HG02798 (cell line): ENCODE measurements at regions not wholly inside any gene's neighbourhood (a gene's known extent, or its start where the extent isn't known, plus 50 kb on each side); places are given as distances from the start of the nearest gene placed in this dataset.

Experiments used
- ATAC-seq: cut with Tn5 transposase; IDR thresholded peaks from one replicate; pipeline ENCODE4 v1.9.1; 2021; ENCODE audit warnings: mild to moderate bottlenecking; ENCODE audit not compliant: unreplicated experiment, poor library complexity

GRCh38 chr11:8818421-8818820 is 92.6 kb upstream of the AKIP1 start:
- ATAC-seq: no peak

- ATAC-seq: no peak
Measured at GRCh38 chr11:8820401-8820800, 90.6 kb upstream of the AKIP1 start.

GRCh38 chr11:8822469-8822868 is 88.5 kb upstream of the AKIP1 start:
- ATAC-seq: no peak

- no peak for ATAC-seq
Measured at GRCh38 chr11:8823174-8823742, 87.7 kb upstream of the AKIP1 start.

GRCh38 chr11:8826139-8826786 is 84.7 kb upstream of the AKIP1 start:
- no peak for ATAC-seq

GRCh38 chr11:8826901-8827560 is 84.0 kb upstream of the AKIP1 start:
- ATAC-seq: no peak

GRCh38 chr11:8828046-8828445 is 82.9 kb upstream of the AKIP1 start:
- no peak for ATAC-seq

- no peak for ATAC-seq
Measured at GRCh38 chr11:8828580-8829361, 82.2 kb upstream of the AKIP1 start.

GRCh38 chr11:8829556-8829955 is 81.4 kb upstream of the AKIP1 start:
- no peak for ATAC-seq

- ATAC-seq: no peak
Measured at GRCh38 chr11:8830641-8831040, 80.3 kb upstream of the AKIP1 start.

- ATAC-seq: no peak
Measured at GRCh38 chr11:8831861-8832260, 79.1 kb upstream of the AKIP1 start.

- peak; percentile 73 for ATAC-seq
Measured at GRCh38 chr11:8832571-8833260, 78.3 kb upstream of the AKIP1 start.

- ATAC-seq: no peak
Measured at GRCh38 chr11:8833568-8834315, 77.2 kb upstream of the AKIP1 start.

GRCh38 chr11:8834379-8834778 is 76.6 kb upstream of the AKIP1 start:
- ATAC-seq: no peak

- ATAC-seq: no peak
Measured at GRCh38 chr11:8838248-8838647, 72.7 kb upstream of the AKIP1 start.

- ATAC-seq: no peak
Measured at GRCh38 chr11:8839306-8839956, 71.6 kb upstream of the AKIP1 start.

- ATAC-seq: no peak
Measured at GRCh38 chr11:8839957-8840945, 70.7 kb upstream of the AKIP1 start.

GRCh38 chr11:8841899-8842298 is 69.1 kb upstream of the AKIP1 start:
- ATAC-seq: no peak
